ENCODE measurements at regions not wholly inside any gene's neighbourhood (a gene's known extent, or its start where the extent isn't known, plus 50 kb on each side); places are given as distances from the start of the nearest gene placed in this dataset.

DNA sequence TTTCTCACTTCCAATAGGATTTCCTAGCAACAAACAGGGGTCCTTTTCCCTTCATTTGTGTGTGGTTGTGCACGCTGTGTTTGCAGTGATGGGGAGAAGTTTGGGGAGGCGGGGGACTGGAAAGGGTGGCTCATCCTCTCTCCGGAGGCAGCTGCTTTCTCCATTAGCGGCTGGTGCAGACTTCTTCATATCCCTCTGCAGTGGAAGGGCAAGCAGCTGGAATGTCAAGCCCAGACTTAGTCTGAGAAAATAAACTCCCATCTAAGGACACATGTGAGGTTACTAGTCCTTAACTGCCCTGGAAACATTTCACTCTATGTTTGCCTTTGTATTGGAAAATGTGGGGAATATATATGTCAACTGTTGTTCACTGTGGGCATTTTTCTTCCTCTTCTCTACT is 467.0 kb upstream of the RASGRP1 start:
- TF ChIP-seq CTCF (IDR thresholded peaks at IDR 0.05): no peak
- no peak for TF ChIP-seq GTF2I (CRISPR knock-in tag; conservative IDR thresholded peaks at IDR 0.05)
- TF ChIP-seq JUN (CRISPR knock-in tag; IDR thresholded peaks at IDR 0.05): no peak
- no peak for TF ChIP-seq CREM (CRISPR knock-in tag; IDR thresholded peaks at IDR 0.05)
- no peak for TF ChIP-seq ATF3 (CRISPR knock-in tag; conservative IDR thresholded peaks at IDR 0.05)
- TF ChIP-seq, protein P1, sequence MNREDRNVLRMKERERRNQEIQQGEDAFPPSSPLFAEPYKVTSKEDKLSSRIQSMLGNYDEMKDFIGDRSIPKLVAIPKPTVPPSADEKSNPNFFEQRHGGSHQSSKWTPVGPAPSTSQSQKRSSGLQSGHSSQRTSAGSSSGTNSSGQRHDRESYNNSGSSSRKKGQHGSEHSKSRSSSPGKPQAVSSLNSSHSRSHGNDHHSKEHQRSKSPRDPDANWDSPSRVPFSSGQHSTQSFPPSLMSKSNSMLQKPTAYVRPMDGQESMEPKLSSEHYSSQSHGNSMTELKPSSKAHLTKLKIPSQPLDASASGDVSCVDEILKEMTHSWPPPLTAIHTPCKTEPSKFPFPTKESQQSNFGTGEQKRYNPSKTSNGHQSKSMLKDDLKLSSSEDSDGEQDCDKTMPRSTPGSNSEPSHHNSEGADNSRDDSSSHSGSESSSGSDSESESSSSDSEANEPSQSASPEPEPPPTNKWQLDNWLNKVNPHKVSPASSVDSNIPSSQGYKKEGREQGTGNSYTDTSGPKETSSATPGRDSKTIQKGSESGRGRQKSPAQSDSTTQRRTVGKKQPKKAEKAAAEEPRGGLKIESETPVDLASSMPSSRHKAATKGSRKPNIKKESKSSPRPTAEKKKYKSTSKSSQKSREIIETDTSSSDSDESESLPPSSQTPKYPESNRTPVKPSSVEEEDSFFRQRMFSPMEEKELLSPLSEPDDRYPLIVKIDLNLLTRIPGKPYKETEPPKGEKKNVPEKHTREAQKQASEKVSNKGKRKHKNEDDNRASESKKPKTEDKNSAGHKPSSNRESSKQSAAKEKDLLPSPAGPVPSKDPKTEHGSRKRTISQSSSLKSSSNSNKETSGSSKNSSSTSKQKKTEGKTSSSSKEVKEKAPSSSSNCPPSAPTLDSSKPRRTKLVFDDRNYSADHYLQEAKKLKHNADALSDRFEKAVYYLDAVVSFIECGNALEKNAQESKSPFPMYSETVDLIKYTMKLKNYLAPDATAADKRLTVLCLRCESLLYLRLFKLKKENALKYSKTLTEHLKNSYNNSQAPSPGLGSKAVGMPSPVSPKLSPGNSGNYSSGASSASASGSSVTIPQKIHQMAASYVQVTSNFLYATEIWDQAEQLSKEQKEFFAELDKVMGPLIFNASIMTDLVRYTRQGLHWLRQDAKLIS (CRISPR knock-in tag; IDR thresholded peaks at IDR 0.05; ENCODE audit: borderline replicate concordance): no peak
- no peak for TF ChIP-seq USF2 (CRISPR knock-in tag; IDR thresholded peaks at IDR 0.05)
- TF ChIP-seq IRF1 (CRISPR knock-in tag; IDR thresholded peaks at IDR 0.05): no peak
- no peak for TF ChIP-seq ETV6 (CRISPR knock-in tag; IDR thresholded peaks at IDR 0.05)
- TF ChIP-seq MAX (CRISPR knock-in tag; IDR thresholded peaks at IDR 0.05): no peak
- no peak for TF ChIP-seq HMGXB4 (CRISPR knock-in tag; IDR thresholded peaks at IDR 0.05)
- TF ChIP-seq ARID4B (CRISPR knock-in tag; IDR thresholded peaks at IDR 0.05; ENCODE audit: borderline replicate concordance): no peak
- no peak for TF ChIP-seq ZNF416 (CRISPR knock-in tag; IDR thresholded peaks at IDR 0.05)
